Effector memory CD8-positive, alpha-beta T cell (primary cell): ENCODE measurements at regions not wholly inside any gene's neighbourhood (a gene's known extent, or its start where the extent isn't known, plus 50 kb on each side); places are given as distances from the start of the nearest gene placed in this dataset.
"Not testable (repeated sequence)": the region's sequence is repeated elsewhere in the genome, so short reads cannot be mapped to it uniquely, and the experiment has no call there.

Experiments
- ATAC-seq: fragments of 150-1000 bp; cut with Tn5 transposase; replicated peaks from 2 replicates; pipeline ENCODE4 v1.10.0; 2021; ENCODE audit warnings: mild to moderate bottlenecking, moderate library complexity
- DNase-seq, 3 experiments: peaks; one replicate each; pipeline ENCODE4 v3.0.0; 2021
- H3K27ac Mint-ChIP-seq, 2 donors: one replicate each; pipeline ENCODE4 v1.8.0; 2022; ENCODE audit warnings: mild to moderate bottlenecking in 2 of 2, mixed read lengths in 2 of 2, moderate library complexity in 2 of 2
- H3K27me3 Mint-ChIP-seq, 2 donors: one replicate each; pipeline ENCODE4 v1.8.0; 2022; ENCODE audit warnings: mixed read lengths in 2 of 2
- H3K36me3 Mint-ChIP-seq: one replicate; pipeline ENCODE4 v1.8.0; 2022; ENCODE audit warnings: mild to moderate bottlenecking, moderate library complexity, mixed read lengths; ENCODE audit not compliant: insufficient read depth
- H3K4me1 Mint-ChIP-seq, 2 donors: one replicate each; pipeline ENCODE4 v1.8.0; 2022; ENCODE audit warnings: low read depth in 2 of 2, mixed read lengths in 2 of 2
- H3K4me3 Mint-ChIP-seq, 2 donors: one replicate each; pipeline ENCODE4 v1.8.0; 2022; ENCODE audit warnings: mild to moderate bottlenecking in 2 of 2, mixed read lengths in 2 of 2, moderate library complexity in 2 of 2
- H3K9me3 Mint-ChIP-seq, 2 donors: one replicate each; pipeline ENCODE4 v1.8.0; 2022; ENCODE audit warnings: mixed read lengths in 2 of 2

GRCh38 chr13:78540058-78540457 lies 63.3 kb downstream of the POU4F1 start:
- H3K27ac Mint-ChIP-seq = no peak overlapping the region
- no peak for DNase-seq
- no peaks in the 10 kb centered on the region for H3K4me1 Mint-ChIP-seq
- ATAC-seq = no peak
- H3K9me3 Mint-ChIP-seq = no peaks in the 10 kb centered on the region
- peaks cover 0 to 9% of the 10 kb centered on the region in 2 donors for H3K27me3 Mint-ChIP-seq
- H3K4me3 Mint-ChIP-seq = no peak overlapping the region
- no peaks in the 10 kb centered on the region for H3K36me3 Mint-ChIP-seq

GRCh38 chr13:78526044-78526443 lies 77.3 kb downstream of the POU4F1 start:
- not testable (repeated sequence) for DNase-seq, H3K4me3 Mint-ChIP-seq, H3K4me1 Mint-ChIP-seq, H3K27me3 Mint-ChIP-seq, H3K9me3 Mint-ChIP-seq, H3K36me3 Mint-ChIP-seq, H3K27ac Mint-ChIP-seq, ATAC-seq

DNA sequence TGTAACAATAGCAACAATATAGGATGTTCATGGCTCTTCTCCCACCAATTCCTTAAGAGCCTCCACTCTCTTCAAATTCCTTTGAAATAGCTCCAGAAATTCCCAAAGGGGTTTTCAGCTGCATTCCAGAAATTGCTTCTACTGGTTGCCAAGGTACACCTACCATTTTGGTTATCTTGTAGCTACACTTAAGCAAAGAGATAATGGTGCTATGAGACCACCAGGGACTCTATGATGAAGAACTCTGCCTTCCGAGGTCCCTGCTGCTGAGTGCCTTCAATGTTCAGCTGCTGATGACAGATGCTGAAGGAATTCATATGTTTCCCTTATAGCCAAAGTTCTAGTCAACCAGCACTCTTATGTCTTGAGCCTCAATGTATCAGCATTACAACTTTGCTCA lies 78.4 kb downstream of the POU4F1 start:
- Mint-ChIP-seq H3K4me3 (no peak overlapping the region), H3K9me3 (peaks cover 5 to 8% of the 10 kb centered on the region in 2 donors), H3K27ac (no peak overlapping the region), H3K36me3 (no peaks in the 10 kb centered on the region), H3K4me1 (no peaks in the 10 kb centered on the region), H3K27me3 (no peaks in the 10 kb centered on the region)
- no peak for DNase-seq
- no peak for ATAC-seq

- H3K36me3 Mint-ChIP-seq = no peaks in the 10 kb centered on the region
- peaks cover 6 to 11% of the 10 kb centered on the region in 2 donors for H3K27me3 Mint-ChIP-seq
- no peak overlapping the region for H3K4me3 Mint-ChIP-seq
- no peak overlapping the region for H3K27ac Mint-ChIP-seq
- H3K4me1 Mint-ChIP-seq = no peaks in the 10 kb centered on the region
- H3K9me3 Mint-ChIP-seq = peaks cover 2 to 18% of the 10 kb centered on the region in 2 donors
- no peak for DNase-seq
- ATAC-seq = no peak
These were observed 82.3 kb downstream of the POU4F1 start for GRCh38 chr13:78521091-78521490.

DNA sequence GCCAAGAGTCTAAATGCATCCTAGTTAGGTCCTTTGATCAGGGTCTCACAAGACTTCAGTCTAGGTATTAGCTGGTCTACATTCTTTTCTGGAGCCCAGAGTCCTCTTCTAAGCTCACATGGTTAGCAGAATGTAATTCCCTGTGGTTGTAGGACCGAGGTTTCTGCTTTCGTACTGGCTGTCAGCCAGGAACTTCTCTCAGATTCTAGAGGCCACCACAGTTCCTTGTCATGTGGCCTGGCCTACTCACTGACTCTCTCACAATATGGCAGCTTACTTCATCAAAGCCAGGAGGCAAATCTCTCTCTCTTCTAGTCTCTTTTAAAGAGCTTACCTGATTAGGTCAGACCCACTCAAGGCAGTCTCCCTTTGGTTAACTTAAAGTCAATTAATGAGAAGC lies 82.9 kb downstream of the POU4F1 start:
- Mint-ChIP-seq H3K36me3 (no peaks in the 10 kb centered on the region), H3K27ac (no peak overlapping the region), H3K4me1 (no peaks in the 10 kb centered on the region), H3K4me3 (no peak overlapping the region), H3K27me3 (peaks cover 6 to 11% of the 10 kb centered on the region in 2 donors), H3K9me3 (peaks cover 2 to 22% of the 10 kb centered on the region in 2 donors)
- ATAC-seq (no peak), DNase-seq (no peak)

DNA sequence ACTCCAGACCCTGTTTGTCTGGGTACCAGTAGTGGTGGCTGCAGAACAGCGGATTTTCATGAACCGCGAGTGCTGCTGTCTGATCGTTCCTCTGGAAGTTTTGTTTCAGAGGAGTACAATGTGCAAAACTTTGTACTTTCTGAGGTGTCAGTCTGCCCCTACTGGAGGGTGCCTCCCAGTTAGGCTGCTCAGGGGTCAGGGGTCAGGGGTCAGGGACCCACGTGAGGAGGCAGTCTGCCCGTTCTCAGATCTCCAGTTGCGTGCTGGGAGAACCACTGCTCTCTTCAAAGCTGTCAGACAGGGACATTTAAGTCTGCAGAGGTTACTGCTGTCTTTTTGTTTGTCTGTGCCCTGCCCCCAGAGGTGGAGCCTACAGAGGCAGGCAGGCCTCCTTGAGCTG lies 84.9 kb downstream of the POU4F1 start:
- peaks cover 2 to 22% of the 10 kb centered on the region in 2 donors for H3K9me3 Mint-ChIP-seq
- H3K27ac Mint-ChIP-seq, ATAC-seq, DNase-seq, H3K4me1 Mint-ChIP-seq, H3K4me3 Mint-ChIP-seq, H3K36me3 Mint-ChIP-seq: not testable (repeated sequence)
- H3K27me3 Mint-ChIP-seq = peaks cover 6 to 11% of the 10 kb centered on the region in 2 donors

- H3K27ac Mint-ChIP-seq = no peak overlapping the region
- no peak overlapping the region for H3K4me3 Mint-ChIP-seq
- no peaks in the 10 kb centered on the region for H3K4me1 Mint-ChIP-seq
- DNase-seq = no peak
- no peaks in the 10 kb centered on the region for H3K27me3 Mint-ChIP-seq
- no peak for ATAC-seq
- H3K36me3 Mint-ChIP-seq = no peaks in the 10 kb centered on the region
- peaks cover 0 to 3% of the 10 kb centered on the region in 2 donors for H3K9me3 Mint-ChIP-seq
These were observed 103.5 kb downstream of the POU4F1 start for GRCh38 chr13:78499802-78500201.

DNA sequence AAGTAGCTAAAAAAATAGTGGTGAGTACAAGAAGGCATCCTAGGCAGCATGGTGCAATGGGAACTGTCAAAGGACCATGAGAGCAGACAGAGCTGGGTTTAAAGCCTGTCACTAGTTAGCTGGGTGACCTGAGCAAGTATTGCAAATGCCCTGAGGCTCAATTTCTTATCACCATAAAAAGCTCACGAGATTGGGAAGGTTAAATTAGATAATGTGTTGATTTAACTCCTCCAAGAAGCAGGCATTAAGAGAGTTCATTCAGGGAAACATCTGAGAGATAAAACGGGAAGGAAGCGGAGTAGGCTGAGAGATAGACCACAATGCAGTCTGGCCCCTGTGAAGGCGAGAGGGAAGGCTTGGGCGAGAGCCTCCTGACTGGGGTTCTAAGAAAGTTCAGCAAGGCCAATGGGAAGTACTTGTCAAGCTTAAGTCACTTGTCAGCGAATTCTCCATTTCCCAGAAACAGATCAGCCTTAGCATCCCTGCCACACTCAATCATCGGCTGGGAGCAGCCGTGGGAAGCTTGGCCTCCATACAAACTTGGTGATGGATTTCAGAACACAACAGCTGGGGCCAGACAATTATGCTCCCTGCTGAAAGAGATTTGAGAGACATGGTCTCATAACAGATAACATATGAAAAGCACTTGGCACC lies 105.5 kb downstream of the POU4F1 start:
- no peak overlapping the region for H3K4me3 Mint-ChIP-seq
- H3K4me1 Mint-ChIP-seq = no peaks in the 10 kb centered on the region
- no peak overlapping the region for H3K27ac Mint-ChIP-seq
- DNase-seq = no peak
- no peaks in the 10 kb centered on the region for H3K36me3 Mint-ChIP-seq
- peaks cover under 1 to 3% of the 10 kb centered on the region in 2 donors for H3K9me3 Mint-ChIP-seq
- no peaks in the 10 kb centered on the region for H3K27me3 Mint-ChIP-seq
- no peak for ATAC-seq

DNA sequence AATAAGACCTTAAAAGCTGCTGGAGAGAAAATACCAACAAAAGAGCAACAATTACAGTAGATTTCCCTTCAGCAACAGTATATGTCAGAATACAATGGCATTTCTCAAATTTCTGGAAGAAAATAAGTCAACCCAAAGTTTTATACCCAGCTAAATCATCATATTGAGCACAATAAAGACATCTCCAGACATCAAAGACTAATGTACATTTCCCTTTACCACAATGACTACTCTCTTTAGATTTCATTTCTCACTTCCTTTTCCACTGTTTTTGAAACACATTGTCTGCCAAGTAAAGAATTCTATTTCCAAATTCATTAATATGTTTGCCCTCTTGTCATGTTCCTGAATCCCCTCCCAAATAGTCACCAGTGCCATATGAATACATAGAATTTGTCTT lies 111.4 kb downstream of the POU4F1 start:
- Mint-ChIP-seq H3K9me3 (peaks cover 3 to 11% of the 10 kb centered on the region in 2 donors), H3K36me3 (no peaks in the 10 kb centered on the region), H3K27ac (no peak overlapping the region), H3K4me1 (no peaks in the 10 kb centered on the region), H3K4me3 (no peak overlapping the region), H3K27me3 (no peaks in the 10 kb centered on the region)
- DNase-seq = no peak
- no peak for ATAC-seq

DNA sequence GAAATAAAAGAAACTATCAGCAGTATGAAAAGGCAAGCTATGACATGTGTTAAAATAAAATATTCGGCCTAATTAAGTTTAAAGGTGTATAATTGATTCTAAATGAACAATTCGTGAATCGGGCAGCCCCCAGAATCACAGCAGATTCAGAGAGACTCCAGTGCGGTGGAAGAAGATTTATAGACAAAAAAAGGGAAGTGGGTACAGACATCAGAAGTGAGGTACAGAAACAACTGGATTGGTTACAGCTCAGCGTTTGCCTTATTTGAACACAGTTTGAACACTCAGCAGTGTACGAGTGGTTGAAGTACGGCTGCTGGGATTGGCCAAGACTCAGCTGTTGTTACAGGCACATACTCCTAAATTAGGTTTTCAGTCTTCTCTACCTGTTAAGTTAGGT lies 113.1 kb downstream of the POU4F1 start:
- not testable (repeated sequence) for DNase-seq, H3K36me3 Mint-ChIP-seq, H3K27ac Mint-ChIP-seq, ATAC-seq, H3K27me3 Mint-ChIP-seq, H3K4me1 Mint-ChIP-seq, H3K4me3 Mint-ChIP-seq
- H3K9me3 Mint-ChIP-seq = peaks cover 3 to 11% of the 10 kb centered on the region in 2 donors

DNA sequence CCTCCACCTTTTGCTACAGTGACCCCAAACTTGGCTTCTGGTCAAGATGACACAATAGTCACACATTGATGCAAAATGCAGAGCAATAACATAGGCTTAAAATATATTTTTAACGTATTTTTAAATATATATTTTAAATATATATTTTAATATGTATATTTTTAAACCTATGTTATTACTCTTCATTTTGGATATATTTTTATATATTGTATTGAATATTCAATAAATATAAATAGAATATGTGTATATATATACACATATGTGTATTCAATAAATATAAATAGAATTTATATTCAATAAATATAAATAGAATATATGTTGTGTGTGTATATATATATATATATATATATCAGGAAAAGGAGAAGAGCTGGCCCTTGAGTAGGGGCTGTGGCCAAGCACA lies 115.6 kb downstream of the POU4F1 start:
- Mint-ChIP-seq H3K27me3 (no peaks in the 10 kb centered on the region), H3K9me3 (peaks cover 3 to 9% of the 10 kb centered on the region in 2 donors), H3K36me3 (no peaks in the 10 kb centered on the region), H3K27ac (no peak overlapping the region), H3K4me1 (no peaks in the 10 kb centered on the region), H3K4me3 (no peak overlapping the region)
- DNase-seq = no peak
- ATAC-seq = no peak

- DNase-seq (no peak), ATAC-seq (no peak)
- Mint-ChIP-seq H3K36me3 (no peaks in the 10 kb centered on the region), H3K4me3 (no peak overlapping the region), H3K27ac (no peak overlapping the region), H3K4me1 (no peaks in the 10 kb centered on the region), H3K27me3 (no peaks in the 10 kb centered on the region), H3K9me3 (no peaks in the 10 kb centered on the region)
These were observed 117.5 kb downstream of the POU4F1 start for GRCh38 chr13:78485803-78486202.

DNA sequence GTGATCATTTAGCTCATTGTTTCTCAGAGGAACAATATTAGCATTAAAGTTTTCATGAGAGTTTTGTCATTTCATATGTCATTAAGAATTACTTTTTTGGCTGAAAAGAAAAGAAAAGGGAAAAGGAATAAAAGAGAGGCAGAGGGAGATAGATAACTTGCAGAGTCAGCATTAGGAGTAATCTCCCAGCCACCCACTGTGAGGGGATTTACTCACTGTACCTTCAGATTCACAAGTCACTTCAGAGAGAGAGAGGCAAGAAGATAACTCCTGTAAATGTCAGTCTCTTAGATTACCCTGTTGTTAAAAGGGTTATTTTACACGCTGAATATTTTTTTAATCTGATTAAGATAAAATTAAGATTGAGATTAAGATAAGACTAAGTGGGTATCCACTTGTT lies 125.2 kb downstream of the POU4F1 start:
- Mint-ChIP-seq H3K36me3 (no peaks in the 10 kb centered on the region), H3K4me1 (no peaks in the 10 kb centered on the region), H3K27ac (no peak overlapping the region), H3K4me3 (no peak overlapping the region), H3K9me3 (no peaks in the 10 kb centered on the region), H3K27me3 (no peaks in the 10 kb centered on the region)
- no peak for DNase-seq
- ATAC-seq = no peak

DNA sequence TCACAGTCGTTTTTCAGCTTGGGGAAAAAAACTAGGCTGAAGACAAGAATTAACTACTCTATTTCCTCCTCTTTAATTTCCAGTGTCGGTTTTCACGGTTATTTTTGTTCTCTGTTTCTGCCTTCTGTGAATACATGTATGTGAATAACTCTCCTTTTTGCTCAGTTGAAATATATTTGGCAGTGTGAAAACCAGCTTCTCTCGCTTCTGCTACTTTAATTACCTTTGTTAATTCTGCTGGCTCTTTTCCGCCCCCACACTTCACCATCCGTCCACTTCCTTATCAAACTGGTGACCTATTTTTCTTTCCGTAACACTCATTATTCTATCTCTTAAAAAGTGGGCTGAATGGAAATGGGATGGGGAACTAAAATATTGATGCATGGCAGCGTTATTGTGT lies 126.4 kb downstream of the POU4F1 start:
- Mint-ChIP-seq H3K4me1 (no peaks in the 10 kb centered on the region), H3K4me3 (no peak overlapping the region), H3K27ac (no peak overlapping the region), H3K36me3 (no peaks in the 10 kb centered on the region), H3K27me3 (no peaks in the 10 kb centered on the region), H3K9me3 (no peaks in the 10 kb centered on the region)
- DNase-seq (no peak), ATAC-seq (no peak)

- ATAC-seq (no peak), DNase-seq (no peak)
- Mint-ChIP-seq H3K27ac (no peak overlapping the region), H3K9me3 (peaks cover 0 to 2% of the 10 kb centered on the region in 2 donors), H3K36me3 (no peaks in the 10 kb centered on the region), H3K4me1 (no peaks in the 10 kb centered on the region), H3K27me3 (peaks cover 0 to 9% of the 10 kb centered on the region in 2 donors), H3K4me3 (no peak overlapping the region)
These were observed 134.7 kb downstream of the POU4F1 start for GRCh38 chr13:78468621-78469020.
